ENCODE measurements at regions not wholly inside any gene's neighbourhood (a gene's known extent, or its start where the extent isn't known, plus 50 kb on each side); places are given as distances from the start of the nearest gene placed in this dataset.

DNA sequence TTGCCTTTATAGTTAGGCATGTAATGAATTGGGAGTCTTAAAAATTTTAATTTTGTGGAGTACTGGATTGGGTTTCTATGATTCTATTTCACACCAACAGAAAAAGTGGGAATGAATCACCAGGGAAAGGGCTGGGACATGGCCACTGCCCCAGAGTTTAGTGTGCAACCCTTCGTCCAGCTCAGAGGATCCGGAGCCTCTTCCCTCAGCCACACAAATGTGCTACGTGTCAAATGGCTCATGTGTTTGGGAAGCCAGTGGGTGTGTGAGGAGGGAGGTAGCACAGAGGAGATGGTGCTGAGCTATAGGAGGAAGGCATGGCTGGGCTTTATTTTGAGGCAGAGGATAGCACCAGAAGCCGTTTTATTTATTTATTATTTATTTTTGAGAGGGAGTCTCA, 247.3 kb downstream of the SIPA1L2 start:
- peak in 1 of 2 donors; percentile 3 for DNase-seq (ENCODE audit: low read depth in 2 of 2)
- H3K4me3 ChIP-seq (replicated peaks in 1 of 2; ENCODE audit: low read depth in 2 of 2, low read length in 2 of 2): no peak overlapping the region
- TF ChIP-seq, protein P1, sequence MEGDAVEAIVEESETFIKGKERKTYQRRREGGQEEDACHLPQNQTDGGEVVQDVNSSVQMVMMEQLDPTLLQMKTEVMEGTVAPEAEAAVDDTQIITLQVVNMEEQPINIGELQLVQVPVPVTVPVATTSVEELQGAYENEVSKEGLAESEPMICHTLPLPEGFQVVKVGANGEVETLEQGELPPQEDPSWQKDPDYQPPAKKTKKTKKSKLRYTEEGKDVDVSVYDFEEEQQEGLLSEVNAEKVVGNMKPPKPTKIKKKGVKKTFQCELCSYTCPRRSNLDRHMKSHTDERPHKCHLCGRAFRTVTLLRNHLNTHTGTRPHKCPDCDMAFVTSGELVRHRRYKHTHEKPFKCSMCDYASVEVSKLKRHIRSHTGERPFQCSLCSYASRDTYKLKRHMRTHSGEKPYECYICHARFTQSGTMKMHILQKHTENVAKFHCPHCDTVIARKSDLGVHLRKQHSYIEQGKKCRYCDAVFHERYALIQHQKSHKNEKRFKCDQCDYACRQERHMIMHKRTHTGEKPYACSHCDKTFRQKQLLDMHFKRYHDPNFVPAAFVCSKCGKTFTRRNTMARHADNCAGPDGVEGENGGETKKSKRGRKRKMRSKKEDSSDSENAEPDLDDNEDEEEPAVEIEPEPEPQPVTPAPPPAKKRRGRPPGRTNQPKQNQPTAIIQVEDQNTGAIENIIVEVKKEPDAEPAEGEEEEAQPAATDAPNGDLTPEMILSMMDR (IDR thresholded peaks at IDR 0.05; ENCODE audit: low read depth, low read length): no peak

DNA sequence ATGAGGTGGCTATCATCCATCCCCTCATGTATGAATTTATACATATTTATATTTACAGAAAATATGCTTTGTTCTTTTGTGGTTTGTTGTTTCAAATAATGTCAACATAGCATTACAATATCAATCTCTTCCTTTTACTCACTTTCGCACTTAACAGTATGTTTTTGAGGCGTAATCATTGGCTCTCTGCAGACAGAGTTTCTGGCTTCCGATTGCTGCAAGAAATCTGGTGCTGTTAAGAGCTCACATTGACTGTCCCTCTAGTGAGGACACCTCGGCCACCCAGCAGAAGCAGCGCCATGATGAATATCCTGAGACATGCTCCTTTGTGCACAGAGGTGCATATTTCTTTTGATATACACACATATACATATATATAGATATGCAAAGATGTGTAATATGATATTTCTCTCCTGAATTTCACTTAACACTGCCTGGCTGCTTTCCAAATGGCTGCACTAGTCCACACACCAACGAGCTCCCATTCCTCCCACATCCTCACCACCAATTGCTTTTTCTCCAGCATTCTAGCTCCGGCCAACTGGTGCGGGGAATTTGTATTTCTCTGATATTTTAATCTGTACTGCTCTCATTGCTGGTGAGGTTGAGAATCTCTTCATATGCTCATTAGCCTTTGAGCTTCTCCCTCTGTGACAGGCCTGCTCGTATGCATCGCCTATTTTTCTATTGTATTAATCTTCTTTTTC, 248.4 kb downstream of the SIPA1L2 start:
- no peak for DNase-seq (ENCODE audit: low read depth in 2 of 2)
- TF ChIP-seq, protein P1 (IDR thresholded peaks at IDR 0.05; ENCODE audit: low read depth, low read length): no peak
- H3K4me3 ChIP-seq (replicated peaks in 1 of 2; ENCODE audit: low read depth in 2 of 2, low read length in 2 of 2): no peak overlapping the region

DNA sequence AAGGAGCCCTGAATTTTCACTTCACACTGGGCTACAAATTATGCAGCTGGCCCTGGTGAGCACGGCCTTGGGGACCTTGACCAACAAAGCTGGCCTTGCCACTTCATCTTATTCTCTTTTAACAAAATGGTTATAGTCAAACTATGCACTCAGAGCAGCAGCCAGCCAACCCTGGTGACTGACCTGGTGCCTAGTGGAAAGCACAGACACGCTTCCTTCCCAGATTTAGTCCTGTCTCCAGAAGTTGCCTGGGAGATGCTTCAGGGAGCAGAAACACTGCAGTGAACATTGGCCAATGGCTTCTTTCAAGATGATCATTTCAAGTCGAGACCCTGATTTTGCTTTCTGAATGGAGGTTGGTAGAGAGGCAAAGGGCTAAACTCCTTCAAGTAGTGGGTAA, 249.3 kb downstream of the SIPA1L2 start:
- no peak for DNase-seq (ENCODE audit: low read depth in 2 of 2)
- no peak overlapping the region for H3K4me3 ChIP-seq (replicated peaks in 1 of 2; ENCODE audit: low read depth in 2 of 2, low read length in 2 of 2)
- TF ChIP-seq, protein P1 (IDR thresholded peaks at IDR 0.05; ENCODE audit: low read depth, low read length): no peak

DNA sequence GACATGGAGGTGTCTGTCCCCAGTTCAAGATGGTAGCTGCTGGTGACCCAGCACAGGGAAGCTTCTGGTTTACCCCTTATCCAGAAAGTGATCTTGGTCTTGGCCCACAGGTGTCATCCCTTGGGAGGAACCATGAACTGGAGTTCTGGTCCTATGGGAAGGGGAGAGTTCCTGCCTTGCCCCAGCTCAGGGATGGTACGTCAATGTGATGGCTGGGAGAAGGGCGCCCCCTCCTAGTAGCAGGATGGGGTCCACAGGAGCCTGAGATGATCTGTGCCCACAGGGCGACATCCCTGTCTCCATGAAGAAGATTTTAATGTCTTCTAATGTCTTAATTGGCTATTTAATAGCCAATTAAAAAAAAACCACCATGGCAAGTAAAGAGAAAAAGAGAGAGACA, 249.8 kb downstream of the SIPA1L2 start:
- H3K4me3 ChIP-seq (replicated peaks in 1 of 2; ENCODE audit: low read depth in 2 of 2, low read length in 2 of 2): no peak overlapping the region
- no peak for DNase-seq (ENCODE audit: low read depth in 2 of 2)
- TF ChIP-seq, protein P1 (IDR thresholded peaks at IDR 0.05; ENCODE audit: low read depth, low read length): no peak

DNA sequence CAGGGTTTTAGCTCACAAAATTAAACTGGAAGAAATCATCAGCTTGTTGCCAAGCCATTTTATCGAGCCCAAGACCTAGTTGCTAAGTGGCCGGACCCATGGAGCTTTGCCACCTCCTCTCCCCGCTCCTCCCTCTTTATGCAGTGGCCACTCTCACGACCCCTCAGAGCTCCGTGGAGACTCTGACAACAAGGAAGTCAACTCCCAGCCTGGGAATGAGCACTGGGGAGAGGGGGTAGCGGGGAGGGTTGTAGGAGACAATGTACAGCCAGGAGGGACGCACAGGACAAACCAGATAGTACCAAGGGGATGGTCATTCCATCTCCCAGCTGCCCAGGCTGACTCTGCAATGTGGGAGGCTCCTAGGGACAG, 250.9 kb downstream of the SIPA1L2 start:
- TF ChIP-seq, protein P1 (IDR thresholded peaks at IDR 0.05; ENCODE audit: low read depth, low read length): no peak
- H3K4me3 ChIP-seq (replicated peaks in 1 of 2; ENCODE audit: low read depth in 2 of 2, low read length in 2 of 2): no peak overlapping the region
- DNase-seq (ENCODE audit: low read depth in 2 of 2): no peak

DNA sequence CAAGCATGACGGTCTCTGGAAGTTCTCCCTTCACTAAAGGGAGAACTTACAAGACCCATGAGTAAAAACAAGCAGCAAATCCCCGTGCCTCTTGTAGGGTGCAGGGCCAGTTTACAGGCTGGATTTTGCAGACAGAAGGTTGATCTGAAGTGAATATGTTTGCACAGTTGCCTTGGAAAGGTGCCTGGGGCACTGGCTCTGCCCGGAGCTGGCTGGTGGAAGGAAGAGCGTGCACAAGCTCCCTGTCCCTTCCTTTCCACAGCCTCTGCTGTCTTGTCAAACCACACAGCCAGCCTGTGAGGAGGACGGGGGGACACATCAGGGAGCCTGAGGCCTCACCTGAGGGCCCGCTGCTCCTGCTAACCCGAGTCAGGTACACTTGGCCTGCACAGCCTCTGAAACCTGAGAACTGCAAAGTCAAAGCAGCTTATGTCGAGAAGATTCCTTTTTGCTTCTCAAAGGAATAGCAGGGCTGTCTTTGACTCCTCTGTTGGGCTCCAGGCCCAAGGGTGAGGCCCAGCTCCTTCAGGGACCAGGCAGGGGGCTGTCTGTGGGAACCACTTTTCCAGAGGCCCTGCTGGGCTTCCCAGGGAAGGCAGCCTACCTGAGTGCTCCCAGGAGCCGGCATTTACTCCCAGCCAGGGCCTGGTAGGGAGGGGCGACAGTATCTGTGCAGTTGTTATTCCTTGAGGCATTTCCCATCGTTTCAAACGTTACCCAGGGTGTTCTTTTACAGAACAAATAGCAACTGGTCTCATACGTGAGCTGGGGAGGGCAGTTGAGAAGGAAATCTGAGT, 251.5 kb downstream of the SIPA1L2 start:
- H3K4me3 ChIP-seq (replicated peaks in 1 of 2; ENCODE audit: low read depth in 2 of 2, low read length in 2 of 2): no peak overlapping the region
- no peak for DNase-seq (ENCODE audit: low read depth in 2 of 2)
- TF ChIP-seq, protein P1 (IDR thresholded peaks at IDR 0.05; ENCODE audit: low read depth, low read length): no peak

Measured in cardiac fibroblast (primary cell).